ENCODE measurements at regions not wholly inside any gene's neighbourhood (a gene's known extent, or its start where the extent isn't known, plus 50 kb on each side); places are given as distances from the start of the nearest gene placed in this dataset.

DNA sequence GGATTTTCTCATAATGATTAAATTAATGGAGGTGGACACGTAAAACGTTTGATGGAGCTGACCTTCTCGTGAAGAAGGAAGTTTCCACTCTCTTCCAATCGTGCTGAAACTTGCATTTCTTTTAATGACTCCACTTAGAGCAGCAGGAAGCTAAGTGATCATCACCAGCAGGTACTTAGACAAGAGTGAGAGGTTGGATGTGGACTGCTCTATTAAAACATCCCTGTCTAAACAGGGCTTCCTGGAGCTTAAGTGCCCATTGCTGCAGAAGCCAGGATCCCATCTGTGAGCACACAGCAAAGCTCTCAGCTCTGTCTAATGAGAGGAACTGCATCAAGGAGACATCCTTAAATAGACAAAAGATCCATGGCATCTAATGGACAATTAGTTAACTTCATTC, 1539.5 kb upstream of the CELF4 start:
- TF ChIP-seq CTCF (IDR thresholded peaks at IDR 0.05): no peak
- no peak for TF ChIP-seq POLR2A (IDR thresholded peaks at IDR 0.05)

Data from Peyer's patch (tissue), 4 donors.